A549 (cell line): ENCODE measurements at regions not wholly inside any gene's neighbourhood (a gene's known extent, or its start where the extent isn't known, plus 50 kb on each side); places are given as distances from the start of the nearest gene placed in this dataset.

Experiments used
- CTCF ChIP-seq: fragments of >200 bp; sonication (Bioruptor Twin); formaldehyde crosslinking; IDR thresholded peaks from 3 replicates; pipeline ENCODE4 v1.5.1; 2016
- HMGXB4 ChIP-seq: fragments of 250-450 bp; sonication (Bioruptor Pico); IDR thresholded peaks from 2 replicates; pipeline ENCODE4 v1.5.0; 2021; ENCODE audit warnings: mild to moderate bottlenecking, moderate library complexity, borderline replicate concordance
- KDM1A ChIP-seq: fragments of 200-600 bp; sonication (generic); IDR thresholded peaks from 2 replicates; pipeline ENCODE4 v1.6.1; 2016; ENCODE audit warnings: low read depth, mild to moderate bottlenecking
- RNF2 ChIP-seq: fragments of 200-600 bp; sonication (generic); IDR thresholded peaks from 2 replicates; pipeline ENCODE4 v1.6.1; 2016; ENCODE audit warnings: low read depth, mild to moderate bottlenecking, antibody characterized with exemption, moderate library complexity, borderline replicate concordance
- SREBF2 ChIP-seq: fragments of 450-650 bp; IDR thresholded peaks from 2 replicates; pipeline ENCODE4 v1.6.1; 2014; ENCODE audit warnings: mild to moderate bottlenecking, moderate library complexity
- USF2 ChIP-seq: fragments of 450-650 bp; IDR thresholded peaks from 2 replicates; pipeline ENCODE4 v1.6.1; 2014; ENCODE audit warnings: antibody characterized with exemption
- TF ChIP-seq, protein P1 (sequence below): fragments of 200-600 bp; sonication (generic); IDR thresholded peaks from 2 replicates; pipeline ENCODE4 v1.6.1; 2016; ENCODE audit warnings: antibody characterized with exemption, mild to moderate bottlenecking, moderate library complexity

DNA sequence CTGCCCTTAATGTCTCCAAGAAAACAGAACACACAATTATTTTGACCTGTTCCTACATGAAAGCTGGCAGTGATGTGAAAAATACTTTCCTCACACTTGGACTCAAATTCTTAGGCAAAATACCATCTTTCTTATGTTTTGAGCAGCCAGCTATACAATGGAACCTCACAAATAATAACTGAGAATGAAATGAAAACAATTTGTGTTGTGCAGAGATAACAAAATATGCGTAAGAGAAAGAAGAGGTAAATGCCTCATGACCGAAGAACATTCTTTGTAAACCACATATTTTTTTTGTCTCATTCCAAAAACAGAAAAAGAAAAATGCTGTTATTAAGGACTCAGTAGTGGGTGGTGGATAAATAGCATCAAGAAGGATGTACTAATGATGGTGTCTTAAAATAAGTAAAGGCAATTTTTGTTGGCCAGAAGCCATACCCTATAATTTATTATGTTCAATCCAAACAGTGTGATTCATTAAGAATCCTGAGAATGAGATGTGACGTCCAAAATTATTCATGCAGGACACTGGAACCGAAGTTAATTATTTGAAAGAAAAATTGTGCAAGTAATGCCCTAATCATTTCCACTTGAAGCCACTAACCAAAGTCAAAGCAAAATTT is 193.0 kb upstream of the NETO1 start:
- TF ChIP-seq USF2 (no peak), CTCF (no peak), SREBF2 (no peak), KDM1A (no peak), HMGXB4 (CRISPR knock-in tag) (no peak), RNF2 (no peak)
- TF ChIP-seq, protein P1, sequence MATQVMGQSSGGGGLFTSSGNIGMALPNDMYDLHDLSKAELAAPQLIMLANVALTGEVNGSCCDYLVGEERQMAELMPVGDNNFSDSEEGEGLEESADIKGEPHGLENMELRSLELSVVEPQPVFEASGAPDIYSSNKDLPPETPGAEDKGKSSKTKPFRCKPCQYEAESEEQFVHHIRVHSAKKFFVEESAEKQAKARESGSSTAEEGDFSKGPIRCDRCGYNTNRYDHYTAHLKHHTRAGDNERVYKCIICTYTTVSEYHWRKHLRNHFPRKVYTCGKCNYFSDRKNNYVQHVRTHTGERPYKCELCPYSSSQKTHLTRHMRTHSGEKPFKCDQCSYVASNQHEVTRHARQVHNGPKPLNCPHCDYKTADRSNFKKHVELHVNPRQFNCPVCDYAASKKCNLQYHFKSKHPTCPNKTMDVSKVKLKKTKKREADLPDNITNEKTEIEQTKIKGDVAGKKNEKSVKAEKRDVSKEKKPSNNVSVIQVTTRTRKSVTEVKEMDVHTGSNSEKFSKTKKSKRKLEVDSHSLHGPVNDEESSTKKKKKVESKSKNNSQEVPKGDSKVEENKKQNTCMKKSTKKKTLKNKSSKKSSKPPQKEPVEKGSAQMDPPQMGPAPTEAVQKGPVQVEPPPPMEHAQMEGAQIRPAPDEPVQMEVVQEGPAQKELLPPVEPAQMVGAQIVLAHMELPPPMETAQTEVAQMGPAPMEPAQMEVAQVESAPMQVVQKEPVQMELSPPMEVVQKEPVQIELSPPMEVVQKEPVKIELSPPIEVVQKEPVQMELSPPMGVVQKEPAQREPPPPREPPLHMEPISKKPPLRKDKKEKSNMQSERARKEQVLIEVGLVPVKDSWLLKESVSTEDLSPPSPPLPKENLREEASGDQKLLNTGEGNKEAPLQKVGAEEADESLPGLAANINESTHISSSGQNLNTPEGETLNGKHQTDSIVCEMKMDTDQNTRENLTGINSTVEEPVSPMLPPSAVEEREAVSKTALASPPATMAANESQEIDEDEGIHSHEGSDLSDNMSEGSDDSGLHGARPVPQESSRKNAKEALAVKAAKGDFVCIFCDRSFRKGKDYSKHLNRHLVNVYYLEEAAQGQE, result no peak
